Hematopoietic multipotent progenitor cell treated with erythropoietin and hydrocortisone succinate and interleukin-3 and kit ligand, for 17 days (in vitro differentiated cells): ENCODE measurements at regions not wholly inside any gene's neighbourhood (a gene's known extent, or its start where the extent isn't known, plus 50 kb on each side); places are given as distances from the start of the nearest gene placed in this dataset.

Experiments used
- DNase-seq: peaks from one replicate; pipeline ENCODE4 v3.0.0-alpha.2; 2015; ENCODE audit warnings: low spot score

- DNase-seq: peak; percentile 13
These were observed 139.4 kb upstream of the HAAO start for GRCh38 chr2:42931818-42932195.

- DNase-seq: peak; percentile 37
These were observed 138.9 kb upstream of the HAAO start for GRCh38 chr2:42931146-42931817.

GRCh38 chr2:42930025-42930581, 137.7 kb upstream of the HAAO start:
- peak; percentile 19 for DNase-seq

- DNase-seq: peak; percentile 27
These were observed 137.2 kb upstream of the HAAO start for GRCh38 chr2:42929546-42930024.

GRCh38 chr2:42928692-42929545, 136.5 kb upstream of the HAAO start:
- DNase-seq: peak; percentile 66

GRCh38 chr2:42928161-42928691, 135.8 kb upstream of the HAAO start:
- DNase-seq: no peak

GRCh38 chr2:42927334-42928160, 135.2 kb upstream of the HAAO start:
- DNase-seq: peak; percentile 42

- peak; percentile 19 for DNase-seq
These were observed 134.3 kb upstream of the HAAO start for GRCh38 chr2:42926434-42927333.

GRCh38 chr2:42925742-42926433, 133.5 kb upstream of the HAAO start:
- DNase-seq: no peak

GRCh38 chr2:42924418-42924886, 132.1 kb upstream of the HAAO start:
- DNase-seq: no peak

GRCh38 chr2:42923580-42924417, 131.4 kb upstream of the HAAO start:
- DNase-seq: no peak

GRCh38 chr2:42922790-42923579, 130.6 kb upstream of the HAAO start:
- DNase-seq: no peak

GRCh38 chr2:42922293-42922692, 129.9 kb upstream of the HAAO start:
- no peak for DNase-seq

GRCh38 chr2:42921721-42922120, 129.3 kb upstream of the HAAO start:
- DNase-seq: no peak

GRCh38 chr2:42921147-42921520, 128.8 kb upstream of the HAAO start:
- no peak for DNase-seq

GRCh38 chr2:42920446-42921146, 128.2 kb upstream of the HAAO start:
- DNase-seq: no peak

- no peak for DNase-seq
These were observed 126.4 kb upstream of the HAAO start for GRCh38 chr2:42918671-42919318.
